GM21786 (cell line): ENCODE measurements at regions not wholly inside any gene's neighbourhood (a gene's known extent, or its start where the extent isn't known, plus 50 kb on each side); places are given as distances from the start of the nearest gene placed in this dataset.

Experiments
- ATAC-seq: cut with Tn5 transposase; IDR thresholded peaks from one replicate; pipeline ENCODE4 v1.9.1; 2021; ENCODE audit not compliant: unreplicated experiment

GRCh38 chr14:87879389-87879788, 113.6 kb downstream of the GALC start:
- ATAC-seq: no peak

GRCh38 chr14:87878959-87879358, 114.0 kb downstream of the GALC start:
- no peak for ATAC-seq

GRCh38 chr14:87877877-87878276, 115.1 kb downstream of the GALC start:
- no peak for ATAC-seq

GRCh38 chr14:87874676-87875075, 118.3 kb downstream of the GALC start:
- ATAC-seq: no peak

GRCh38 chr14:87873741-87874140, 119.2 kb downstream of the GALC start:
- ATAC-seq: no peak

- peak; percentile 66 for ATAC-seq
Observed at GRCh38 chr14:87869619-87870583, 123.1 kb downstream of the GALC start.

- ATAC-seq: no peak
Observed at GRCh38 chr14:87868920-87869319, 124.1 kb downstream of the GALC start.

GRCh38 chr14:87866116-87866515, 126.9 kb downstream of the GALC start:
- no peak for ATAC-seq

- ATAC-seq: no peak
Observed at GRCh38 chr14:87864356-87865270, 128.4 kb downstream of the GALC start.

GRCh38 chr14:87863047-87863446, 129.9 kb downstream of the GALC start:
- no peak for ATAC-seq

- ATAC-seq: no peak
Observed at GRCh38 chr14:87852107-87852506, 140.9 kb downstream of the GALC start.

GRCh38 chr14:87851190-87851589, 141.8 kb downstream of the GALC start:
- no peak for ATAC-seq

- ATAC-seq: no peak
Observed at GRCh38 chr14:87847216-87847755, 145.7 kb downstream of the GALC start.

GRCh38 chr14:87840906-87841305, 152.1 kb downstream of the GALC start:
- ATAC-seq: no peak

GRCh38 chr14:87838931-87839330, 154.1 kb downstream of the GALC start:
- no peak for ATAC-seq

- ATAC-seq: no peak
Observed at GRCh38 chr14:87837296-87837695, 155.7 kb downstream of the GALC start.

GRCh38 chr14:87834594-87834993, 158.4 kb downstream of the GALC start:
- no peak for ATAC-seq

- no peak for ATAC-seq
Observed at GRCh38 chr14:87833026-87833425, 160.0 kb downstream of the GALC start.

- ATAC-seq: no peak
Observed at GRCh38 chr14:87830443-87831096, 162.4 kb downstream of the GALC start.

GRCh38 chr14:87829543-87829942, 163.4 kb downstream of the GALC start:
- ATAC-seq: no peak

- ATAC-seq: no peak
Observed at GRCh38 chr14:87824266-87824665, 168.7 kb downstream of the GALC start.
